Panc1 (cell line): ENCODE measurements at regions not wholly inside any gene's neighbourhood (a gene's known extent, or its start where the extent isn't known, plus 50 kb on each side); places are given as distances from the start of the nearest gene placed in this dataset.
A peak's percentile ranks its signal among the peaks of the same experiment; 100 is the strongest.

Source experiments
- ATAC-seq: fragments of 200-7000 bp; cut with Tn5 transposase; 2 replicates; pipeline ENCODE4 v1.9.1; 2020; ENCODE audit warnings: mild to moderate bottlenecking, moderate library complexity
- BruUV-seq: library from RNA; stranded (reverse); fragments of 400-500 nt; replicated peaks from 2 replicates; lab custom pipeline; 2021; lab: Mats Ljungman, UMichigan
- CTCF ChIA-PET: fragments of 300-600 bp; sonication (Branson Sonifier 250); formaldehyde crosslinking; loops from one replicate; lab custom pipeline; 2022; ENCODE audit warnings: antibody characterized with exemption; lab: Charles Lee
- POLR2A ChIA-PET: fragments of 300-600 bp; sonication (Branson Sonifier 250); formaldehyde crosslinking; loops from one replicate; lab custom pipeline; 2022; ENCODE audit warnings: antibody characterized with exemption; lab: Charles Lee
- DNase-seq: peaks from one replicate; pipeline ENCODE4 v3.0.0-alpha.2; 2010; ENCODE audit warnings: low read depth, low spot score
- H3K27ac ChIP-seq: 2 replicates; pipeline ENCODE4 v1.5.1; 2011; ENCODE audit warnings: mild to moderate bottlenecking, low read length, inconsistent platforms
- H3K27me3 ChIP-seq: fragments of 200-500 bp; sonication (Bioruptor generic); 2 replicates; pipeline ENCODE4 v1.6.0; 2014; ENCODE audit warnings: low read length, inconsistent platforms; ENCODE audit not compliant: control insufficient read depth, insufficient read depth
- H3K36me3 ChIP-seq: fragments of 200-500 bp; sonication (Bioruptor generic); 2 replicates; pipeline ENCODE4 v1.5.1; 2014; ENCODE audit warnings: inconsistent platforms, mild to moderate bottlenecking, low read length, moderate library complexity; ENCODE audit not compliant: control insufficient read depth, insufficient read depth
- H3K4me1 ChIP-seq: 2 replicates; pipeline ENCODE4 v1.5.1; 2011; ENCODE audit warnings: inconsistent platforms, mild to moderate bottlenecking, low read length, moderate library complexity; ENCODE audit not compliant: control insufficient read depth, insufficient read depth
- H3K4me3 ChIP-seq, 2 experiments: 2 replicates each; pipeline ENCODE4 v1.5.1; 2011 to 2012; ENCODE audit warnings: low read depth in 2 of 2, low read length in 2 of 2, mild to moderate bottlenecking in 2 of 2, inconsistent platforms in 1 of 2, moderate library complexity in 1 of 2
- H3K9me3 ChIP-seq: fragments of 200-500 bp; sonication (Bioruptor generic); 2 replicates; pipeline ENCODE4 v1.5.1; 2014; ENCODE audit warnings: low read depth, mild to moderate bottlenecking, inconsistent platforms, low read length, moderate library complexity; ENCODE audit not compliant: control insufficient read depth, insufficient read depth
- POLR2AphosphoS5 ChIP-seq: IDR thresholded peaks from 2 replicates; pipeline ENCODE4 v1.6.1; 2012; ENCODE audit warnings: mild to moderate bottlenecking, low read depth, low read length, moderate library complexity
- SIN3A ChIP-seq: IDR thresholded peaks from 2 replicates; pipeline ENCODE4 v1.6.1; 2012; ENCODE audit warnings: low read depth, mild to moderate bottlenecking, low read length, moderate library complexity, borderline replicate concordance; ENCODE audit not compliant: insufficient read depth
- TCF7L2 ChIP-seq: IDR thresholded peaks from 2 replicates; pipeline ENCODE4 v1.6.1; 2011; ENCODE audit warnings: mild to moderate bottlenecking, low read depth, low read length, inconsistent platforms
- in situ Hi-C: cut with HindIII; loops from 2 replicates; pipeline ENCODE4 v1.10.0; 2016; ENCODE audit warnings: low sequenced_read_pairs, low pct_unique_long_range_greater_than_20kb
- intact Hi-C: fragments of 100-400 bp; cut with micrococcal nuclease; formaldehyde crosslinking; loops from one replicate; pipeline ENCODE4 v1.10.0; 2022; ENCODE audit not compliant: unreplicated experiment
- TF ChIP-seq, protein P1 (sequence below): fragments of 450-650 bp; IDR thresholded peaks from 2 replicates; pipeline ENCODE4 v1.5.1; 2017; ENCODE audit warnings: mild to moderate bottlenecking
- TF ChIP-seq, protein P2 (sequence below), 2 experiments: IDR thresholded peaks; 2 replicates each; pipeline ENCODE4 v1.6.1; 2011 to 2012; ENCODE audit warnings: low read depth in 2 of 2, control low read depth in 1 of 2, low read length in 1 of 2, mild to moderate bottlenecking in 1 of 2, moderate library complexity in 1 of 2; ENCODE audit not compliant: insufficient read depth in 1 of 2

DNA sequence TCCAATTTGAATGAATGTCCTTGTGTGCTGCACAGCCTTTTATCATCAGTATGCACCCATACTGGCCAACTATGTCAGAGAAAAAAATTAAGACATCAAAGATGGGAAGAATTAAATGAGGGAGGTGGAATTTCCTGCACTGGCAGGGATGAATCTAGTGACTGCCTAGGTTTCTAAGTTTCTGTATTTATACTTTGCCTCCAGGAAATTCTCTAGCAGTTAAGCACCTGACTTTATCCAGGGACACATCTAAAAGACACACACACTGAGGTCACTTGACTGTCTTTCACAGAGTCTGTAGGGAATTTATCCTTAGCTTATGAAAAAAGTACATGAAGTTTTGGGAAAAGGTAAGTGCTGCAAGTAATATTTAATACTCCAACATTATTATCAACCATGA is 636.5 kb upstream of the PTCHD4 start:
- no peak for DNase-seq
- H3K27ac ChIP-seq: no peak overlapping the region
- BruUV-seq: no TSS peak
- in situ Hi-C loops: no loop called here
- ChIA-PET POLR2A (no interaction called here), CTCF (no interaction called here)
- 0 out of 2 replicates have a peak, but pooled peaks have one; percentile 11 for TF ChIP-seq TCF7L2
- no peak for TF ChIP-seq POLR2AphosphoS5
- TF ChIP-seq SIN3A: no peak
- TF ChIP-seq, protein P1, sequence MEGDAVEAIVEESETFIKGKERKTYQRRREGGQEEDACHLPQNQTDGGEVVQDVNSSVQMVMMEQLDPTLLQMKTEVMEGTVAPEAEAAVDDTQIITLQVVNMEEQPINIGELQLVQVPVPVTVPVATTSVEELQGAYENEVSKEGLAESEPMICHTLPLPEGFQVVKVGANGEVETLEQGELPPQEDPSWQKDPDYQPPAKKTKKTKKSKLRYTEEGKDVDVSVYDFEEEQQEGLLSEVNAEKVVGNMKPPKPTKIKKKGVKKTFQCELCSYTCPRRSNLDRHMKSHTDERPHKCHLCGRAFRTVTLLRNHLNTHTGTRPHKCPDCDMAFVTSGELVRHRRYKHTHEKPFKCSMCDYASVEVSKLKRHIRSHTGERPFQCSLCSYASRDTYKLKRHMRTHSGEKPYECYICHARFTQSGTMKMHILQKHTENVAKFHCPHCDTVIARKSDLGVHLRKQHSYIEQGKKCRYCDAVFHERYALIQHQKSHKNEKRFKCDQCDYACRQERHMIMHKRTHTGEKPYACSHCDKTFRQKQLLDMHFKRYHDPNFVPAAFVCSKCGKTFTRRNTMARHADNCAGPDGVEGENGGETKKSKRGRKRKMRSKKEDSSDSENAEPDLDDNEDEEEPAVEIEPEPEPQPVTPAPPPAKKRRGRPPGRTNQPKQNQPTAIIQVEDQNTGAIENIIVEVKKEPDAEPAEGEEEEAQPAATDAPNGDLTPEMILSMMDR: no peak
- TF ChIP-seq, protein P2, sequence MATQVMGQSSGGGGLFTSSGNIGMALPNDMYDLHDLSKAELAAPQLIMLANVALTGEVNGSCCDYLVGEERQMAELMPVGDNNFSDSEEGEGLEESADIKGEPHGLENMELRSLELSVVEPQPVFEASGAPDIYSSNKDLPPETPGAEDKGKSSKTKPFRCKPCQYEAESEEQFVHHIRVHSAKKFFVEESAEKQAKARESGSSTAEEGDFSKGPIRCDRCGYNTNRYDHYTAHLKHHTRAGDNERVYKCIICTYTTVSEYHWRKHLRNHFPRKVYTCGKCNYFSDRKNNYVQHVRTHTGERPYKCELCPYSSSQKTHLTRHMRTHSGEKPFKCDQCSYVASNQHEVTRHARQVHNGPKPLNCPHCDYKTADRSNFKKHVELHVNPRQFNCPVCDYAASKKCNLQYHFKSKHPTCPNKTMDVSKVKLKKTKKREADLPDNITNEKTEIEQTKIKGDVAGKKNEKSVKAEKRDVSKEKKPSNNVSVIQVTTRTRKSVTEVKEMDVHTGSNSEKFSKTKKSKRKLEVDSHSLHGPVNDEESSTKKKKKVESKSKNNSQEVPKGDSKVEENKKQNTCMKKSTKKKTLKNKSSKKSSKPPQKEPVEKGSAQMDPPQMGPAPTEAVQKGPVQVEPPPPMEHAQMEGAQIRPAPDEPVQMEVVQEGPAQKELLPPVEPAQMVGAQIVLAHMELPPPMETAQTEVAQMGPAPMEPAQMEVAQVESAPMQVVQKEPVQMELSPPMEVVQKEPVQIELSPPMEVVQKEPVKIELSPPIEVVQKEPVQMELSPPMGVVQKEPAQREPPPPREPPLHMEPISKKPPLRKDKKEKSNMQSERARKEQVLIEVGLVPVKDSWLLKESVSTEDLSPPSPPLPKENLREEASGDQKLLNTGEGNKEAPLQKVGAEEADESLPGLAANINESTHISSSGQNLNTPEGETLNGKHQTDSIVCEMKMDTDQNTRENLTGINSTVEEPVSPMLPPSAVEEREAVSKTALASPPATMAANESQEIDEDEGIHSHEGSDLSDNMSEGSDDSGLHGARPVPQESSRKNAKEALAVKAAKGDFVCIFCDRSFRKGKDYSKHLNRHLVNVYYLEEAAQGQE (IDR thresholded peaks at IDR 0.05; ENCODE audit: insufficient read depth in 1 of 2, low read depth in 2 of 2, low read length in 1 of 2): no peak
- H3K9me3 ChIP-seq: no peaks in the 10 kb centered on the region
- intact Hi-C loops: no loop called here
- no peak for ATAC-seq
- no peaks in the 10 kb centered on the region for H3K27me3 ChIP-seq
- H3K4me1 ChIP-seq: no peaks in the 10 kb centered on the region
- no peak overlapping the region for H3K4me3 ChIP-seq
- H3K36me3 ChIP-seq: no peaks in the 10 kb centered on the region

DNA sequence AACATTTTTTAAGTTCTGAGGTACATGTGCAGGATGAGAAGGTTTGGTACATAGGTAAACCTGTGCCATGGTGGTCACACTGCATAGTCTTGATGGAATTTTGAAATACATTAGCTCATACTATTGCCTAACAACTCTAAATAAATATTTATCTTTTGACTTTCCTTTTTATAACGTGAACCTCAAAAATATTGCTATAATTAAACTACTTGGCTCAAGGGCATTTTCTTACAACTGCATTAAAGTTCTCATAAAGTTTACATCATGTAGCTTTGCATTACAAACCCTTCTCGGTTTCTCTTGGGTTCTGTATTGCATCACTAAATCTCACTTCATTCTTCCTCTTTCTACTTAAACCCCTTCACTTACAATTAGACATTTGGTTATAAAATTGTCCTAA is 636.0 kb upstream of the PTCHD4 start:
- ChIA-PET CTCF (no interaction called here), POLR2A (no interaction called here)
- no peak overlapping the region for H3K4me3 ChIP-seq
- intact Hi-C loops: no loop called here
- no peak overlapping the region for H3K27ac ChIP-seq
- no peaks in the 10 kb centered on the region for H3K36me3 ChIP-seq
- H3K9me3 ChIP-seq: no peaks in the 10 kb centered on the region
- BruUV-seq: no TSS peak
- DNase-seq (no peak), ATAC-seq (no peak)
- TF ChIP-seq, protein P2 (IDR thresholded peaks at IDR 0.05; ENCODE audit: insufficient read depth in 1 of 2, low read depth in 2 of 2, low read length in 1 of 2): no peak
- TF ChIP-seq TCF7L2: 0 out of 2 replicates have a peak, but pooled peaks have one; percentile 42
- in situ Hi-C loops: no loop called here
- no peaks in the 10 kb centered on the region for H3K27me3 ChIP-seq
- no peaks in the 10 kb centered on the region for H3K4me1 ChIP-seq
